ENCODE measurements at regions not wholly inside any gene's neighbourhood (a gene's known extent, or its start where the extent isn't known, plus 50 kb on each side); places are given as distances from the start of the nearest gene placed in this dataset.
"Not testable (repeated sequence)": the region's sequence is repeated elsewhere in the genome, so short reads cannot be mapped to it uniquely, and the experiment has no call there.

GRCh38 chr10:47145290-47145934 is 154.6 kb upstream of the GDF10 start:
- no peak for DNase-seq

GRCh38 chr10:47146572-47146971 is 153.4 kb upstream of the GDF10 start:
- no peak for DNase-seq

DNA sequence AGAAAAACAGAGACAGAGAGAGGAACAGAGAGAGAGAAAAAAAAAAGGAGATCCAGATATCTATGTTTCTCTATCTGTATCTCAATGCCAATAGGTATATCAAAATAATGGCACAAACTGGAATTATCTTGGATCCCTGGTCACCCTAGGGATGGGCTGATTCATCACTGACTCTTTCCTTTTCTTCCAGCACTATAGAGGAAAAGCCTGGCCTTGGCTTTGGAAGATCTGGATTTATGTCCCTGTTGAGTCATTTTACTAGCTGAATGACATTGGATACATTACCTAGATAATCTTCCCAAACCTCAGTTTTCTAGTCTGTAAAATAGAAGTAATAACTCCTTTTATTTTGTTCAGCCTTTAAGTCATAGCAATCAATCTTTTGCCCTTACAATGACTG is 152.8 kb upstream of the GDF10 start:
- no peak for DNase-seq

DNA sequence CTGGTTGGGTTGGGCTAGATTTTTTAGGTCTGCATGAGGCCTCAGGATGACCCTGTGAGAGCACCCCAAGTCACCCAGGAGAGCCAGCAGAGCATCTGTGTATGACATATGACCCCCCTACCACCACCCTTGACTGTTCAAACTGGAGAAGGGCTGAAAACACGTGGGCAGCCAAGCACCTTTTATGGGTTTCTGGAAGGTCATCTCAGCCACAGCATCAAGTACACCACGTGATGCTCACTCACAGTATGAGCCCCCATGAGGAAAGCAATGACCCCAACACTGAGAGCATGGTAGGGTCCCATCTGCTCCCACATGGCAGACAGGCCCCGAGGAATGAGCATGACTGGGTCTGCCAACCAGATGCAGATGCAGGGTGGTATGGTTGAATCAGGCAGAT is 149.4 kb upstream of the GDF10 start:
- DNase-seq: no peak

- DNase-seq: no peak
Observed at GRCh38 chr10:47151920-47152319, 148.1 kb upstream of the GDF10 start.

GRCh38 chr10:47152861-47153349 is 147.1 kb upstream of the GDF10 start:
- DNase-seq: no peak

GRCh38 chr10:47154762-47155161 is 145.2 kb upstream of the GDF10 start:
- no peak for DNase-seq

- DNase-seq: no peak
Observed at GRCh38 chr10:47156873-47157272, 143.1 kb upstream of the GDF10 start.

DNA sequence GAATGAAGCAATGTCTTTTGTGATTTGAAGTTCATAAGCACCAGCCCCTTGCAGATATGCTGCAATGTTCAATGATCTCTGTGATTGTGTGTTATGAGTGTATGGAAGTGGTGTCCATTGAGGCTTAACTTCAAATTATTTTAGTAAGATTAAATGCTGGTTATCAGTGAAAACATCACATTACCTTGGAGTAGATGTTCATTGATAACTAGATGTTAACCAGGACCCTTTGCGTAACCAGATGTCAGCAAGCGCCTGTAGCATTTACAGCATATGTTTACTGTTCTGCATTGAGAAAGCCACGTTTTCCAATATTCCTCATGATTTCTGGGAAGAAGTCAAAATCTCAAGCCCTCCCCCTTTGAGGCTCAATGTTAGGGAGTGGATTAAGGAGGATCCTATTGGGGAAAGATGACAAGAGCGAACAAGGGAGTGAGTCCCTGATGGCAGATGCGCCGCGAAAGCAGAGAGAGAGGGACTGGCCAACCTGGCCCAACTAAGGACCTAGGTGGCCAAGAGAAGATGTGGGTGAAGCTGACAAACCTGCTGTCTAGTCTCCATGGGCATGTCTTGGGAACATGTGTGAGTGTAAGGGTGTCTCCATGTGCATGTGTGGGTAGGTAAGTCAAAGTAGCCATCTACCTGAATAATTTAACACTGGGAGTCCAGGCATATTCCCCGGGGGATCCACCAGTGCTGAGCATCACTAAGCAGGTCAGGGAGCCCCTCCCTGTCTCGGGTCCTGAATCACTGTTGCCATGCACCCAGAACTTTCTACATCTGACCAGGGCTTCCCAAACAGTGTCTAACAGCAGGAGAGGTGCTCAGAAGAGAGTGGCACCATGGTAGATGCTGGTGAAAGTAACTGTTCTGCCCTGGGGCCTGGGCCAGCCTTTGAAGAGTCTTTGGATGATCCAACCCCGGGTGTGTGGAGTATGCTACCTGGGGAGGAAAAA is 141.6 kb upstream of the GDF10 start:
- DNase-seq: no peak

GRCh38 chr10:47159361-47160260 is 140.4 kb upstream of the GDF10 start:
- DNase-seq: no peak

DNA sequence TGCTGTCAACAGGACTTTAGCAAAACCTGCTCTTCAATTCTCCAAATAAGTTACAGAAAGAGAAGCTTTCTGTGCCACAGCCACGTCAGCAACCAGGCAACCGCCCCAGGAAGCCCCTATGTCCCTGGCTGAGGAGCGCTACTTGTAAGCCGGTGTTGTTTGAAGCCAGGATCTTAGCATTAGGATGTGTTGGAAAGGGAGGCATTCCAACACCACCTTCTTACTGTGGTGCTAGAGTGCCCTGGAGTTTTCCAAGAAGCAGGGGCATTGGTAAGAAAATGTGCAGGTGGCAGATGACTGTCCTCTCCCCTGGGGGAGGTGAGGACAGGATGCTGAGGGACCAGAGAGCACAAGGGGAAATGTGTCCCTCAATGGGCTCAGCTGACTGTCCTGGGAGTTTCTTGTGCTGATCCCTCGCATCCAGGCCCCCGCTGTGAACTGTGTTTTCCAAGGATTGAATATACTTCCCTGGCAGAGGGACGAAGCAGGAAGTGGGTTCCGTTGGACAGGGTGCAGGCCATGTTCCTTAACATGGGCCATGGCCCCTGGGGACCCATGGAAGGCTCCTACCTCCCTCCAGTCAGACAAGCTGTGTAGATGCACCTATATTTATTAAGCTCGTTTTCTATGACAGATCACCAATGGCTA is 139.6 kb upstream of the GDF10 start:
- no peak for DNase-seq

DNA sequence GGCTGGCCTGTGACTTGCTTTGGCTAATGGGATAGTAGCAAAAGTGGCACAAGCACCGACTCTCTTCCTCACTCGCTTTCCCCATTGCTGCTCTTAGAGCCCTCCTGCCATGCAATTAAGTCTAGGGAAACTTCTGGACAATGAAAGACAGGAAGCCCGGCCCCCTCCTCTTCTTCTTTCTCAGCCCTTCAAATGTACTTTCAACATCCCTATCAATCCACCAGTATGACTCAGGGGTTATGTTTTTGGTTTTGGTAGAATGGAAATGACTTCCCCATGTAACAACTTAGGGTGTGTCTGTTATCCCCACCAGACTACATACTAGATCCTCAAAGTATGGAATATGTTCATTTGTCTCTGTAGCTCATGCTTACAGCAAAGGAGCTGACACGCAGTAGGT is 139.0 kb upstream of the GDF10 start:
- no peak for DNase-seq

DNA sequence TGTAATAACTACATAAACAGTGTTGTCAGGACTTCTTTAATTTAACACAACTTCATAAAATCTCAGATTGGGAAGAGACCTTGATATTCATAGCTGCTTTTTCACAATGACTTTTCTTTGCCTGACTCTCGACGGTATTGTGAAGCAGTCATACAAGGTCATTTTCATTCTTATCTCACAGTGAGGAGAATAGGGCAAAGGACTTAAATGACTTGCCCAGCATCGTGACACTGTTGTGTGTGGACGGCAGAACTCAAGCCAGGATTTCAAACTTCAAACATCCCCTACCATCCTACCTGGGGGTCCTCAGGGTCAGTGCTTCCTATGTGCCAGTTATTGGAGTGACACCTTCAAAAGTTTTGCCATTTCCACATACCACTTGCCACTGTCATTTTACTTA is 138.5 kb upstream of the GDF10 start:
- no peak for DNase-seq

GRCh38 chr10:47164126-47164799 is 135.7 kb upstream of the GDF10 start:
- no peak for DNase-seq

DNA sequence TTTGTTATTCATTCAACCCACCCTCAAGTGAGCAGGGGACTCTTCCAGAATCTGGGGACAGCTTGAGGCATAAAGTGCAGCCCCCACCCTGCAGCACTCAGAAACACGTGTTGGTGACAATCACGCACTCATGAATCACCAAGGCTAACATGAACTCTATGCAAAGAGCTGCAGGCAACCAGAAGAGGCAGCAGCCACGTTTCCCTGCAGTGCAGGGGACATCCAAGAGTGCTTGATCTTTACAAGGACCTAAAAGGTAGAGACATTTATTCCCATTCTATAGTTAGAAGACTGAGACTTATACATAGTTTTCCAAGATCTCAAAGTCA is 135.2 kb upstream of the GDF10 start:
- no peak for DNase-seq

GRCh38 chr10:47165168-47165710 is 134.8 kb upstream of the GDF10 start:
- no peak for DNase-seq

DNA sequence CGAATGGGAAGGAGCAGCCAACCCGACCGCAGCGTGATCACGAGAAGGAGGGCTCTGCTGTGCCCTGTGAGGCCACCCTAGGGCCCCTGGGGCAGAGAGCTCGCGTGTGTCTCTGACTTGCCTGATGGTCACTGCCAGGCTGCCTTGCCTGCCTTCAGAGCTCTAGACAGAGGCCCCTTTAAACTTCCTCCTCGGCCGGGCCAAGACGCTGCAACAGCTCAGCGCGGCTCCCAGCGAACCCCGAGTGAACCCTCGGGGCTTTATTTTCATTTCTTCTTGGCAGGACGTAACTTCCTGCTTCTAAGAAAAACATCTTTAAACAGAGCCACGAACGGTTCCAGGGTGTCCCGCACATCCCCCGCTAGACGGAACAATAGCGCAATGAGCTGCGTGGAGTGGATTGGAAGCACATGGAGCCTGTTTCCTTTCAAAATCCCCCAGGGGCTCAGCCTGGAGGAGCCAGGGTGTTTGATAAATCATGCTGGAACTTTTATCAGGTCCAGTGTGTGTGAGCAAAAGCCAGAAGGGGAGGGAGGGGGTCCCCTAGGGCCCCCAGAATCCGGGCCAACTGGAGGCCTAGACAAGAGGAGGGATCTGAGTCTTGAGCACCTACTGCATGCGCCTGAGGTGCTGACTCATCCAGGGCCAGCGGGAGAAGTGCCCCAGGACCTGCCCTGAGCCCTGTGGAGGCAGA is 134.1 kb upstream of the GDF10 start:
- DNase-seq: no peak

DNA sequence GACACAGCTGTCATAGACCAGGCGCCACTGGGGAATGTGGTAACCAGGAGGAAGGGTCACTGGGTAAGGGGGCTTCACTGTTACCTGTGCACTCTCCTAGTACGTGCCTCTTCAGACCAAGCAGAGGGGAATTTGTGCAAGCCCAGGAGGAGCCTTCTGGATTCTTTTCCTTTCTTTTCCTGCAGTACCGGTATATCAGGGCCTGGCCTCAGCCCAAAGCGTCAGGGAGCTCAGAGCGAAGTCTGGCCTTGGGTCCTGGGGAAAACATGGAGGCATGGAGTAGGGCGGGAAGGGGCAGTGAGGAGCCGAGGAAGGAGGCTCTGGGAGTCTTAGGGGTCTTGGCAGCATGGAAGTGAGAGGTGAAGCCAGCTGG is 133.6 kb upstream of the GDF10 start:
- no peak for DNase-seq

- DNase-seq: not testable (repeated sequence)
Observed at GRCh38 chr10:47166808-47167581, 133.0 kb upstream of the GDF10 start.

DNA sequence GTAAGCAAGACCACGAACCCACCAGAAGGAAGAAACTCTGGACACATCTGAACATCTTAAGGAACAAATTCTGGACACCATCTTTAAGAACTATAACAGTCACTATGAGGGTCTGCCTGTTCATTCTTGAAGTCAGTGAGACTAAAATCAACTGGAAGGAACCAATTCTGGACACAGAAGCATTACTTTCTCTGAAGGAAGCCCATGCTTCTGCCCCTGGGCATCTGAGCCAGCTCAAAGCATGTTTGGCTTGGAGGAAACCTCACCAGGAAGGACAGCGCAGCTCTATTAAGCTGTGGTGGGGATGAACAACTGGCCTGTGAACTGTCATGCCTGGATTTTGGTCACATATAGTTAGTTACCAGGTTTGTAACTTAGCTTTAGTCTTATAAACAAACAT is 132.4 kb upstream of the GDF10 start:
- DNase-seq: no peak

Data from NCI-H2029 (cell line).